ENCODE measurements at regions not wholly inside any gene's neighbourhood (a gene's known extent, or its start where the extent isn't known, plus 50 kb on each side); places are given as distances from the start of the nearest gene placed in this dataset.

DNA sequence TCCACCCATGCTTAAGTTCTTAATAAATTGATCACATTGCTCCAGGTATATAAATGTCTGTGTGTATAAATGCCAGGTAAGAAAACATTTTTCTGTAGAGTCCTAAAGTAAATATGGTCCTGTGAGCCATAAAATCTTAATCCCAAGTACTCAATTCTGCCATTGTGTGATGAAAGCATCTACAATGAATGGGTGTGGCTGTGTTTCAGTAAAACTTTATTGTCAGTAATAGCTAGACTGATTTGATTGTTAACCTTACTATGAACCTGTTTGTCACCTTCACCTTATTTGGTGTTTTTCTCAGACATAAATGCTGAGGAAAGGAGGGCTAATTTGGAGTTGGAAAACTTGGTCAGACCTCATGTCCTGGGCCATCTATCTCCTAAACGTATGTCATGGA lies 683.5 kb upstream of the GRM7 start:
- TF ChIP-seq, protein P1, sequence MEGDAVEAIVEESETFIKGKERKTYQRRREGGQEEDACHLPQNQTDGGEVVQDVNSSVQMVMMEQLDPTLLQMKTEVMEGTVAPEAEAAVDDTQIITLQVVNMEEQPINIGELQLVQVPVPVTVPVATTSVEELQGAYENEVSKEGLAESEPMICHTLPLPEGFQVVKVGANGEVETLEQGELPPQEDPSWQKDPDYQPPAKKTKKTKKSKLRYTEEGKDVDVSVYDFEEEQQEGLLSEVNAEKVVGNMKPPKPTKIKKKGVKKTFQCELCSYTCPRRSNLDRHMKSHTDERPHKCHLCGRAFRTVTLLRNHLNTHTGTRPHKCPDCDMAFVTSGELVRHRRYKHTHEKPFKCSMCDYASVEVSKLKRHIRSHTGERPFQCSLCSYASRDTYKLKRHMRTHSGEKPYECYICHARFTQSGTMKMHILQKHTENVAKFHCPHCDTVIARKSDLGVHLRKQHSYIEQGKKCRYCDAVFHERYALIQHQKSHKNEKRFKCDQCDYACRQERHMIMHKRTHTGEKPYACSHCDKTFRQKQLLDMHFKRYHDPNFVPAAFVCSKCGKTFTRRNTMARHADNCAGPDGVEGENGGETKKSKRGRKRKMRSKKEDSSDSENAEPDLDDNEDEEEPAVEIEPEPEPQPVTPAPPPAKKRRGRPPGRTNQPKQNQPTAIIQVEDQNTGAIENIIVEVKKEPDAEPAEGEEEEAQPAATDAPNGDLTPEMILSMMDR (IDR thresholded peaks at IDR 0.05), result no peak
- TF ChIP-seq POLR2A (IDR thresholded peaks at IDR 0.05), result no peak
